ENCODE measurements at regions not wholly inside any gene's neighbourhood (a gene's known extent, or its start where the extent isn't known, plus 50 kb on each side); places are given as distances from the start of the nearest gene placed in this dataset.

DNA sequence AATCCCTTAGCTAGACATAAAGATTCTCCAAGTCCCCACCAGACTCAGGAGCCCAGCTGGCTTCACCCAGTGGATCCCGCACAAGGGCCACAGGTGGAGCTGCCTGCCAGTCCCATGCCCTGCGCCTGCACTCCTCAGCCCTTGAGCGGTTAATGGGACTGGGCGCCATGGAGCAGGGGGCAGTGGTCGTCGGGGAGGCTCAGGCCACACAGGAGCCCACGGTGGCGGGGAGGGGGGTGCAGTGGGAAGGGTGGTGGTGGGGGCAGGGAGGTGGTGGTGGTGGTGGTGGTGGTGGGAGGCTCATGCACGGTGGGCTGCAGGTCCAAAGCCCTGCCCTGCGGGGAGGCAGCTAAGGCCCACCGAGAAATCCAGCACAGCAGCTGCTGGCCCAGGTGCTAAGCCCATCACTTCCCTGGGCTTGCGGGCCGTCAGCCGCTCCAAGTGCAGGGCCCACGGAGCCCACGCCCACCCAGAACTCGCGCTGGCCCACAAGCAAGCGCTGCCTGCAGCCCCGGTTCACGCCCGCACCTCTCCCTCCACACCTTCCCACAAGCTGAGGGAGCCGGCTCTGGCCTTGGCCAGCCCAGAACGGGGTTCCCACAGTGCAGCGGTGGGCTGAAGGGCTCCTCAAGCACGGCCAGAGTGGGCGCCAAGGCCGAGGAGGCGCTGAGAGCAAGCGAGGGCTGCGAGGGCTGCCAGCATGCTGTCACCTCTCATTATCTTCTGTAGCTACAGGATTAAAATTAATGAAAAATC, 732.5 kb upstream of the POM121L12 start:
- TF ChIP-seq, protein P1, sequence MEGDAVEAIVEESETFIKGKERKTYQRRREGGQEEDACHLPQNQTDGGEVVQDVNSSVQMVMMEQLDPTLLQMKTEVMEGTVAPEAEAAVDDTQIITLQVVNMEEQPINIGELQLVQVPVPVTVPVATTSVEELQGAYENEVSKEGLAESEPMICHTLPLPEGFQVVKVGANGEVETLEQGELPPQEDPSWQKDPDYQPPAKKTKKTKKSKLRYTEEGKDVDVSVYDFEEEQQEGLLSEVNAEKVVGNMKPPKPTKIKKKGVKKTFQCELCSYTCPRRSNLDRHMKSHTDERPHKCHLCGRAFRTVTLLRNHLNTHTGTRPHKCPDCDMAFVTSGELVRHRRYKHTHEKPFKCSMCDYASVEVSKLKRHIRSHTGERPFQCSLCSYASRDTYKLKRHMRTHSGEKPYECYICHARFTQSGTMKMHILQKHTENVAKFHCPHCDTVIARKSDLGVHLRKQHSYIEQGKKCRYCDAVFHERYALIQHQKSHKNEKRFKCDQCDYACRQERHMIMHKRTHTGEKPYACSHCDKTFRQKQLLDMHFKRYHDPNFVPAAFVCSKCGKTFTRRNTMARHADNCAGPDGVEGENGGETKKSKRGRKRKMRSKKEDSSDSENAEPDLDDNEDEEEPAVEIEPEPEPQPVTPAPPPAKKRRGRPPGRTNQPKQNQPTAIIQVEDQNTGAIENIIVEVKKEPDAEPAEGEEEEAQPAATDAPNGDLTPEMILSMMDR (conservative IDR thresholded peaks at IDR 0.05): no peak
- no peak for TF ChIP-seq EZH2 (IDR thresholded peaks at IDR 0.05; ENCODE audit: low read depth)
- no peaks in the 10 kb centered on the region for H3K36me3 ChIP-seq (ENCODE audit: low read depth)
- ChIA-PET POLR2A (ENCODE audit: unreplicated experiment) (no interaction called here), CTCF (no interaction called here)
- no peak overlapping the region for H3K4me3 ChIP-seq
- no peak overlapping the region for H3K4me2 ChIP-seq
- H3K4me1 ChIP-seq (replicated peaks; ENCODE audit: insufficient read depth): no peaks in the 10 kb centered on the region
- no peaks in the 10 kb centered on the region for H3K27me3 ChIP-seq (ENCODE audit: insufficient read depth, low read depth)
- H3K27ac ChIP-seq: no peak overlapping the region
- intact Hi-C loops (cut with micrococcal nuclease; ENCODE audit: unreplicated experiment): no loop called here
- H3K9me2 ChIP-seq (ENCODE audit: insufficient read depth): no peaks in the 10 kb centered on the region
- no peak for DNase-seq
- no peaks in the 10 kb centered on the region for H3K9me3 ChIP-seq (ENCODE audit: insufficient read depth, low read depth)
- no peak overlapping the region for H2AFZ ChIP-seq
- no peaks in the 10 kb centered on the region for H4K20me1 ChIP-seq (ENCODE audit: insufficient read depth)
- H3K79me2 ChIP-seq (ENCODE audit: low read depth): no peaks in the 10 kb centered on the region
- H3F3A ChIP-seq (ENCODE audit: insufficient read depth, low read depth): no peaks in the 10 kb centered on the region
- no TSS peak for BruUV-seq (replicated peaks)

DNA sequence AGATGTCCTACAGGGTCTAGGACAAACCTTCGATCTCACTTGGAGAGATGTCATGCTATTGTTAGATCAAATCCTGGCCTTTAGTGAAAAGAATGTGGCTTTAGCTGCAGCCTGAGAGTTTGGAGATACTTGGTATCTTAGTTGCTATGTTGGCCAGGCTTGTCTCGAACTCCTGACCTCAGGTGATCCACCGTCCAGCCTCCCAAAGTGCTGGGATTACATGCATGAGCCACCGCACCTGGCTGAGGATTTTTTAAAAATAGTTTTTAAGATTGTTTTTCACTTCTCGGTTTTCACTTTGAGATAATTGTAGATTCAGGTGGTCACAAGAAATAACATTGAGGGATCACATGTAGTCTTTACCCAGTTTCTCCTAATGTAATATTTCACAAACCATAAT, 738.3 kb upstream of the POM121L12 start:
- Histone ChIP-seq H3F3A (ENCODE audit: insufficient read depth, low read depth) (no peaks in the 10 kb centered on the region), H3K27ac (no peak overlapping the region), H3K4me2 (no peak overlapping the region), H4K20me1 (ENCODE audit: insufficient read depth) (no peaks in the 10 kb centered on the region), H2AFZ (no peak overlapping the region), H3K4me1 (replicated peaks; ENCODE audit: insufficient read depth) (no peaks in the 10 kb centered on the region), H3K4me3 (no peak overlapping the region), H3K9me3 (ENCODE audit: insufficient read depth, low read depth) (no peaks in the 10 kb centered on the region), H3K79me2 (ENCODE audit: low read depth) (no peaks in the 10 kb centered on the region), H3K36me3 (ENCODE audit: low read depth) (no peaks in the 10 kb centered on the region), H3K27me3 (ENCODE audit: insufficient read depth, low read depth) (no peaks in the 10 kb centered on the region), H3K9me2 (ENCODE audit: insufficient read depth) (no peaks in the 10 kb centered on the region)
- BruUV-seq (replicated peaks): no TSS peak
- intact Hi-C loops (cut with micrococcal nuclease; ENCODE audit: unreplicated experiment): no loop called here
- CTCF ChIA-PET: no interaction called here
- TF ChIP-seq, protein P1 (conservative IDR thresholded peaks at IDR 0.05): no peak
- no peak for TF ChIP-seq EZH2 (IDR thresholded peaks at IDR 0.05; ENCODE audit: low read depth)
- no peak for DNase-seq
- POLR2A ChIA-PET (ENCODE audit: unreplicated experiment): no interaction called here

DNA sequence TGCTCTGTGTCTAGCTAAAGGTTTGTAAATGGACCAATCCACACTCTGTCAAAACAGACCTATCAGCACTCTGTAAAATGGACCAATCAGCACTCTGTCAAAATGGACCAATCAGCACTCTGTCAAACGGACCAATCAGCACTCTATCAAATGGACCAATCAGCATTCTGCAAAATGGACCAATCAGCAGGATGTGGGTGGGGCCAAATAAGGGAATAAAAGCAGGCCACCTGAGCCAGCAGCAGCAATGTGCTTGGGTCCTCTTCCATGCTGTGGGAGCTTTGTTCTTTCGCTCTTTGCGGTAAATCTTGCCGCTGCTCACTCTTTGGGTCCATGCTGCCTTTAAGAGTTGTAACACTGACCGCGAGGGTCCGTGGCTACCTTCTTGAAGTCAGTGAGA, 740.5 kb upstream of the POM121L12 start:
- ChIA-PET CTCF (no interaction called here), POLR2A (ENCODE audit: unreplicated experiment) (no interaction called here)
- Histone ChIP-seq H3K27me3 (ENCODE audit: insufficient read depth, low read depth) (no peaks in the 10 kb centered on the region), H3K4me1 (replicated peaks; ENCODE audit: insufficient read depth) (no peaks in the 10 kb centered on the region), H3K4me2 (no peak overlapping the region), H3K36me3 (ENCODE audit: low read depth) (no peaks in the 10 kb centered on the region), H3K27ac (no peak overlapping the region), H3K9me2 (ENCODE audit: insufficient read depth) (no peaks in the 10 kb centered on the region), H3K4me3 (no peak overlapping the region), H4K20me1 (ENCODE audit: insufficient read depth) (no peaks in the 10 kb centered on the region), H3K9me3 (ENCODE audit: insufficient read depth, low read depth) (no peaks in the 10 kb centered on the region), H3K79me2 (ENCODE audit: low read depth) (no peaks in the 10 kb centered on the region), H2AFZ (no peak overlapping the region), H3F3A (ENCODE audit: insufficient read depth, low read depth) (no peaks in the 10 kb centered on the region)
- intact Hi-C loops (cut with micrococcal nuclease; ENCODE audit: unreplicated experiment): no loop called here
- BruUV-seq (replicated peaks): no TSS peak
- TF ChIP-seq, protein P1 (conservative IDR thresholded peaks at IDR 0.05): no peak
- TF ChIP-seq EZH2 (IDR thresholded peaks at IDR 0.05; ENCODE audit: low read depth): no peak
- no peak for DNase-seq
